Hematopoietic multipotent progenitor cell treated with erythropoietin and hydrocortisone succinate and interleukin-3 and kit ligand, for 8 days (in vitro differentiated cells): ENCODE measurements at regions not wholly inside any gene's neighbourhood (a gene's known extent, or its start where the extent isn't known, plus 50 kb on each side); places are given as distances from the start of the nearest gene placed in this dataset.
"Not testable (repeated sequence)": the region's sequence is repeated elsewhere in the genome, so short reads cannot be mapped to it uniquely, and the experiment has no call there.

Experiments used
- DNase-seq: peaks from one replicate; pipeline ENCODE4 v3.0.0-alpha.2; 2015

GRCh38 chr3:115204475-115204874, 57.4 kb upstream of the ZBTB20 start:
- DNase-seq: no peak

DNA sequence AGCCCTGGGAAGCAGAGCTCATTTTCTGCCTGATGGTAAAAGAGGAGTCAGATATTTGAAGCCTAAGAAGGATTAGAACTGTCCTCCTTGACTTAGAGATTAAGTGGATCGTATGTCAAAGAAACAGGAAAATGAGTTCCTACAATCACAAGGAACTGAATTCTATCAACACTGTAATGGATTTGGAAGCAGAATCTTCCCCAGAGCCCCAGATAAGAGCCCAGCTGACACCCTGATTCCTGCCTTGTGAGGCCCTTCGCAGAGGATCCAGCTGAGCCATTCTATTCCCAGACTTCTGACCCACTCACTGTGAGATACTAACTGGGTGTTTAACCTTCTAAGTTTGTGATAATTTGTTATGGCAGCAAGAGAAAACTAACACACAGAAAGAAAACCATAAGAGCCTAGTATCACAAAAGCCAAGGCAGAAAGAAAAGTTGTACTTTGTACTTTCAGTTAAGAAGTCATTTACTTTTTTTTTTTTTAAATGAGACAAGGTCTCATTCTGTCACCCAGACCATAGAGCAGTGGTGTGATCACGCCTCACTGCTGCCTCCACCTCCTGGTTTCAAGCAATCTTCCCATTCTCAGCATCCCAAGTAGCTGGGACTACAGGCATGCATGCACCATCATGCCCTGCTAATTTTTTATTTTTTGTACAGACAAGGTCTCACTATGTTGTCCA, 61.1 kb upstream of the ZBTB20 start:
- no peak for DNase-seq

DNA sequence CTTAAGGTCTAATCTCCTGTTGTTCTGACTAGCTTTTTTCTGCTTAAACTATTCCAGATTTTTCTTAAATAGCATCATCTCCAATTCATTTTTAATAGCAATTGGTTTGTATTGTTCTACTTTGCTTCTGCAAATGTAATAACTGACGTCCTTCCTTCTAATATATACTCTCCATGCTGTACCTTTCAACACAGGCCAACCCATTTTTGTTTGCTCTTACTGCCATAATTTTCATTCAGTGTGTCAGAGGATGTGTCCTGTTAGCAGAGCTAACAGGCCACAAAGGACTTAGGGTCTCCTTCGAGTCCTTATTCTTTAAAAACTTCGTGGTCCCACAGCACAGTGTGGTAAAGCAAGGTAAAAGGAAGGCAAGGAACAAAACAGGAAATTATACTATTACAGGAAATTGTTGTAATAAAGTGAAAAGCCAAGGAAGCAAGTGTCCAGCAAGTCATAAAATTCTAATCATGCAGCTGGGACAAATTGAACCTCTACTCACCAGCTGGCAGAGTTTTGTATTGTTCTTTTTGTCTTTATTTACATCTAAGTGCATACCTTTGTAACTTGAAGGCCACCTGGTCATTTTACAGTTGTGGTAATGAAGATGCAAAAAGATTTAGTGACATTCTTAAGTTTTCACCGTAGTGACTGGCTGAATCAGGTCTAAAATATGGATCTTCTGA, 64.9 kb upstream of the ZBTB20 start:
- DNase-seq: no peak

DNA sequence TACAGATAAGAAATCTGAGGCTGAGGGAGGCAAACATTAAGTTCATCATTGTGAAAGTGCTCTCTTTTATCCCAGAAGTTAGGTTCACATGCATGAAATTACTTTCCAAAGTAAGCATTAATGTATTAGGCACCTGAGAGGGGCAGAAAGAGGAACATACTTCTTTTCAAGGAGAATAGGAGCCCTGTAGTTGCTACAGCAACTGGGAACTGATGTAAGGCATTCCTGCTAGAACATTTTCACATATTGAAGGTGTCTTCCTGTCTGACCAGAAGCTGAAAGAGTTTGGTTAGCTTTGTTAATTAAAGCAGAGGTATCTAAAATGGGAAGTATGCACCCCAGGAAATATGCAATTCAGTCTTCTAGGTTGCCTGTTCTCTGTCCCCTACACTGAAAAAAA, 65.5 kb upstream of the ZBTB20 start:
- DNase-seq: no peak

DNA sequence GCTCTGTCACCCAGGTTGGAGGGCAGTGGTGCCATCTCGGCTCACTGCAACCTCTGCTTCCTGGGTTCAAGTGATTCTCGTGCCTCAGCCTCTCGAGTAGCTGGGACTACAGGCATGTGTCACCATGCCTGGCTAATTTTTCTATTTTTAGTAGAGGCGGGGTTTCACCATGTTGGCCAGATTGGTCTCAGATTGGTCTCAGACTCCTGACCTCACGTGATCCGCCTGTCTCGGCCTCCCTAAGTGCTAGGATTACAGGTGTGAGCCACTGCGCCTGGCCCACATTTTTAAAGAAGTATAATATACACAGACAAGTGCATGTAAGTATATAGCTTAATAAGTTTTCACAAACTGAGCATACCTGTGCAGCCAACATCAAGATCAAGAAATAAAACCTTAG, 66.0 kb upstream of the ZBTB20 start:
- not testable (repeated sequence) for DNase-seq

- DNase-seq: no peak
Observed at GRCh38 chr3:115217292-115217677, 70.2 kb upstream of the ZBTB20 start.

DNA sequence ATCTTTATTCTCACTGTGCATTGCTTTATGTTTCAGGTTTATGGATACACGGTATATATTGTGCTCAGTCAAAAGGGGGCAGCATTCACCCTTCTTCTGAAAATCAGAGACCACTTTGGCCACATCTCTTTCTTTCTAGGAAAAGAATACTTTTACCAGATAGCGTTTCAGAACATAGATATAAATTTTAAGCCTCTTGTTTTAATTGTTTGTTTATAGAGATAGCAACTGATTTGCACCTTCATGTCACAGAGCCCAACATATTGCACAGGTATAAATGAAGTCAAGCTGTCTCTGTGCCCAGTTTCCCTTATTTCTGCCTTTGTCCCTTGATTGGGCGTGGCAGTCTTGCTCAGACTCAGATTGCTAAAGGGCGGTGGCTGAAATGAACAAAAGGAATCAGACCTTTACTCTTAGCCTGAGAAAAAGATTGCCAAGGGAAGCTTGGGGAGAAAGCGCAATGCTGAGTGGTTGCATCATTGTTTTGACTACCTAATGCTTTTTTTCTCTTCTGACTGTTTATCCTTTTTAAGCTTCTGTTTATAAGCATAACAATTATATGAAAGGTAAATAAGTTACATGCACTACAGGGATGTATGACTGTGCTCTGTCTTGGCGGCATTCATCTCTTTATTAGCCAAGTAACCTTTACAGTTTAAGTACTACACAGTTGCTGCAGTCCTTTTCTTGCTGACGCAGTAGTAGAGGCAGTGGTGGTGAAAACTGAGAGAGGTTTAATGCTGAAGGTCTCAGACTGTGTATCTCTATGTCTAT, 70.8 kb upstream of the ZBTB20 start:
- DNase-seq: peak; percentile 22

- DNase-seq: no peak
Observed at GRCh38 chr3:115218859-115219258, 71.8 kb upstream of the ZBTB20 start.

DNA sequence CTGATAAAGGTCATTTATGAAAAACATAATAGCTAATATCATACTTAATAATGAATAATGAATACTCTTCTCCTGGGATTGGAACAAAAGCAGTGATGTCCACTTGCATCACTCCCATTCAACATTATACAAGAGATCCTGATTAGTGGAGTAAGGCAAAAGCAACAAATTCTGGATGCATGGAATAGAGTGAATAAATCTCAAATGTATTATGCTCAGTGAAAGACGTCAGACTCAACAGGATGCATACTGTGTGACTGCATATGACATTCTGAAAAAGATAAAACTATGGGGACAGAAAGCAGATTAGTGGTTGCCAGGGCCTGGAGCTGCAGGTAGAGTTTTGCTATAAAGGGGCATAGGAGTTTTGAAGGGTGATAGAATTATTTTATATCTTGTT, 77.6 kb upstream of the ZBTB20 start:
- DNase-seq: no peak

DNA sequence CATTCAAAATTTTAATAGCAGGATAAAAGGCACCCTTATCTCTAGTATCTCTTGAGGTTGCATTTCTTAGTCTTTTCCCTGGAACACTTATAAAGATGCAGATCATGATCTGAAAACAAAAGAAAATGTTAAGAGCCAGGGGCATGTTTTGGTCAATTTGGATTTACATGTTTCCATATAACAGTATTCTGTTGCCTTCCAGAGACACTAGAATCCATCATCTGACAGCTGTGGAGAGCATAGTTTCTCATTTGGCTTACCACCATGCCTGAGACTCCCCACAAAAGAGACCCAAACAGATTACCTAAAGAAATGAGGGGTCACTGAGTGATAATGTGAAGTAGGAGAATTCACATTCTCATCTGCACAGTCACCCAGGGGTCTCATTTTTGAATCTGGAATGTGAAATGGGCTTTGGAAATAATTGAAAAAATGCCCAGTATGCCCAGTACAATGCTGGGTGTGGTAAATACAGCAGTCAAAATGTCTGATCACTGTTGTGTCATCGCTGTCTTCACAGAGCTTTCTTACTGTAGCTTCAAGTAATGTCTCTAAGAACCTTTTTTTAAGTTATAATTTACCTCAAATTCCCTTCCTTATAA, 79.9 kb upstream of the ZBTB20 start:
- DNase-seq: no peak

DNA sequence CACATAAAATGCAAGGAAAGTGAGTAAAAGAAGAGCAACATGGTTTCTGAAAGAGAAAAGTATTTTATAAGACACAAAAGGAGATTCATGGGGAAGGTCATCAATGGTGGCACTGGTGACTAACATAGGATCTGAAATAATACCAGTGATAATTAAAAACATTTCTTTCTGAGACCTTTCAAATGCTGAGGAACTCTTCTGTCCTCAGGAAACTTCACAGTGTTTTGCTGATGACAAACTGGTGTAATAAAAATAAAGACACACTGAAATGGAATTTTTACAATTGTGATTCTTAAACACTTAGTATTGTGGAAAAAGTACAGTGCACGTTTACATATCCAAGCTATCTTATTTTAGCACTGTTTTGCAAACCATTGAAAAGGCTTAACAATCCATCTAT, 80.4 kb upstream of the ZBTB20 start:
- DNase-seq: no peak

DNA sequence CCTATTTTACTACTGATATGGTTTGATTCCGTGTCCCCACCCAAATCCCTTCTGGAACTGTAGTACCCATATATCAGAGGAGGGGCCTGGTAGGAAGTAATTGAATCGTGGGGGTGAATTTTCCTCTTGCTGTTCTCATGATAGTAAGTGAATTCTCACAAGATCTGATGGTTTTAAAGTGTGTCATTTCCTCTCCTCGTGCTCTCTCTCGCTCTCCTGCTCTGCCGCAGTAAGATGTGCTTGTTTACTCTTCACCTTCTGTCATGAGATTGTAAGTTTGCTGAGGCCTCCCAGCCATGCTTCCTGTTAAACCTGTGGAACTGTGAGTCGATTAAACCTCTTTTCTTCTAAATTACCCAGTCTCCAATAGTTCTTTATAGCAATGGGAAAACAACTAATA, 81.2 kb upstream of the ZBTB20 start:
- no peak for DNase-seq

DNA sequence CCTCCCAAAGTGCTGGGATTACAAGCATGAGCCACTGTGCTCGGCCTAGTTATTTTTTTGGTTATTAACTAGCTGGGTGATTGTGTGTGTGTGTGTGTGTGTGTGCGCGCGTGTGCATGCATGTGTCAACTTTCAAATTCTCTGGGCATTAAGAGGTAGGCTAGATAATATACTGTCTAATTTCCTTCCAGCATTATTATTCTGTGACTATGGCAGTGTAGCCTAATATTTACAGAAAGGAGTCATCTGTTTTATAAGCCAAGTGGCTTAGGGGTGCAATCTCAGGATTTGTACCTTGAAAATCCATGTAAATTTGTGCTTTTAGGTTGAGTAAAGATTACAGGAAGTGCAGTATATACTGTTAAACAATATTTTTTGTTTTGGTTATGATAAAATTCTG, 85.1 kb upstream of the ZBTB20 start:
- DNase-seq: no peak

- DNase-seq: no peak
Observed at GRCh38 chr3:115233021-115233420, 85.9 kb upstream of the ZBTB20 start.

DNA sequence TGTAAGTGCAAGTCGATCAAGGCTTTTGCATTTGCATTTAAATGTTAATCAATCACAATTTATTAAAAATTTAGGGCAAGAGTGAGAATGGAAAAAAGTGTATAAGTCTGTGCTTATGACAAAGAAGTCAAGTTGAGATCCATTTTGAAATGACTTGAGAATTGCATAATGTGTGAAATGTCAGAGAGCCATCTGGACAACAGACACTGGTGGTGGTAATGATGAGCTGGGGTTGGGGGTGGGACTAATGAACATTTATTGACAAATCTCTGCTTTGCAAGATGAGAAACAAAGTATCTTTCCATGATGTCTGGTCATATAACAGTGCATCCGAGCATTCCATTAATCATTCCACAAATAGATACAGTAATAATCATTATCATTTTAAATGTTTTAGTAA, 89.4 kb upstream of the ZBTB20 start:
- no peak for DNase-seq

- DNase-seq: no peak
Observed at GRCh38 chr3:115239717-115240116, 92.6 kb upstream of the ZBTB20 start.

- DNase-seq: no peak
Observed at GRCh38 chr3:115244350-115244749, 97.3 kb upstream of the ZBTB20 start.

GRCh38 chr3:115245438-115245837, 98.3 kb upstream of the ZBTB20 start:
- DNase-seq: no peak

- no peak for DNase-seq
Observed at GRCh38 chr3:115245899-115246298, 98.8 kb upstream of the ZBTB20 start.

DNA sequence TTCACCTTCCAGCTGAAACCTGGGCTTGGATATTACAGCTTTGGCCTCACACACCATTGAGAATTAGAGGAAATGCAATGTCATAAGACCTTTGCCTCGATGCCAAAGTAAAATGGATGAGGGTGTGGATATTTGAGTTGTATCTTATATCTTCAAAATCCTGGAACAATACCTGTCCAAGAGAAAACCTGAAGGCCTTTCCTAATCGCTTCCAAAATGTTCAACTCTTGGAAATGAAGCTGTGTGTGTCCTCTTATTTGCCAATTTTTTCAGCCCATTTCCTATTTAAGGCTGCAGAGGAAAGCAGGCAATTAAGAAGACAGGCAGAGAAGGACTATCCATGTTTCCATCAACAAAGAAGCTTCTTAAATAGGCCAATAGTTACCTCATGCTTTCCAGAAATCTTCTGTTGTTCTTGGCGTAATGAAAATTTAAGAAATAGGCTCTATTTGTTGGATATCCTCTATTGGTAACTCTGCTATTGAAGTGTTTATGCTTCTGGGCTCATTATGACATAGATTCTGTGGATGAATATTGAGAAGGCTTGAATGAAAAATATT, 99.5 kb upstream of the ZBTB20 start:
- no peak for DNase-seq

- DNase-seq: no peak
Observed at GRCh38 chr3:115248274-115248673, 101.2 kb upstream of the ZBTB20 start.

GRCh38 chr3:115251509-115251908, 104.4 kb upstream of the ZBTB20 start:
- no peak for DNase-seq

DNA sequence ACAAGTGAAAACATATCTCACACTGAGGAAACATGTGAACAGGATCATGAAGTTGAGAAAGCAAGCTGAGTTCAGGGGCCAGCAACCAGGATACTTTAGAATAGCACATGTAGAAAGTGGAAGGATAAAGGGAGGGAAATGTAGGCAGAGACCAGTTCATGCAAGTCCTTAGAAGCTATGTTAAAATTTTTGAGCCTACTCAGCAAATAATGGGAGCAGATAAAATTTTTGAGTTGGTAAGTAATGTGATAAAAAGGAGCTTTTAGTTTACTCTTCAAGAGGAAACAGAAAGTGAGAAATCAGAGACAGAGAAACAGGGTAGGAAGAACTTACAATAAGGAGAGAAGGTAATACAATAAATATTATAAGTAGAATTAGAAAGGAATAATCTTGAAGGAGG, 105.6 kb upstream of the ZBTB20 start:
- no peak for DNase-seq
